GM12878 (cell line): ENCODE measurements at regions not wholly inside any gene's neighbourhood (a gene's known extent, or its start where the extent isn't known, plus 50 kb on each side); places are given as distances from the start of the nearest gene placed in this dataset.

Experiments
- CEBPB ChIP-seq, 2 experiments: fragments of 150-350 bp in 1 of 2; IDR thresholded peaks; 2 replicates each; pipeline ENCODE4 v1.6.1; 2012 to 2014; ENCODE audit warnings: low read depth in 2 of 2, low read length in 2 of 2, borderline replicate concordance in 1 of 2, inconsistent platforms in 1 of 2
- CTCF ChIP-seq, 3 experiments: IDR thresholded peaks in 2 of 3; conservative IDR thresholded peaks in 1 of 3; 2 replicates each; pipeline ENCODE4 v1.5.1; 2011; ENCODE audit warnings: low read depth in 3 of 3, low read length in 3 of 3, mild to moderate bottlenecking in 3 of 3, control low read depth in 2 of 3, moderate library complexity in 2 of 3, inconsistent platforms in 1 of 3, mixed read lengths in 1 of 3; ENCODE audit not compliant: control insufficient read depth in 2 of 3, insufficient read depth in 1 of 3; ENCODE audit errors: extremely low read depth in 1 of 3
- E2F8 ChIP-seq: fragments of 450-650 bp; IDR thresholded peaks from 2 replicates; pipeline ENCODE4 v1.6.1; 2018; ENCODE audit warnings: mild to moderate bottlenecking, low read depth, moderate library complexity; ENCODE audit not compliant: partially characterized antibody
- EZH2 ChIP-seq: IDR thresholded peaks from 2 replicates; pipeline ENCODE4 v1.6.1; 2012; ENCODE audit warnings: low read depth, mild to moderate bottlenecking, control low read depth, inconsistent platforms, low read length, borderline replicate concordance; ENCODE audit not compliant: control insufficient read depth
- JUNB ChIP-seq: IDR thresholded peaks from 2 replicates; pipeline ENCODE4 v1.6.1; 2016; ENCODE audit warnings: antibody characterized with exemption, mild to moderate bottlenecking
- LARP7 ChIP-seq: fragments of 450-650 bp; IDR thresholded peaks from 2 replicates; pipeline ENCODE4 v1.6.1; 2017; ENCODE audit warnings: mild to moderate bottlenecking
- MEF2A ChIP-seq: IDR thresholded peaks from 2 replicates; pipeline ENCODE4 v1.6.1; 2011; ENCODE audit warnings: low read depth, mild to moderate bottlenecking, low read length, moderate library complexity; ENCODE audit not compliant: insufficient read depth
- NR2C2 ChIP-seq: IDR thresholded peaks from 2 replicates; pipeline ENCODE4 v1.6.1; 2011; ENCODE audit warnings: borderline replicate concordance, low read depth; ENCODE audit not compliant: control insufficient read depth, insufficient read length
- NRF1 ChIP-seq: conservative IDR thresholded peaks from 2 replicates; pipeline ENCODE4 v1.6.1; 2011; ENCODE audit warnings: mild to moderate bottlenecking, low read depth, low read length, improper control_type of control experiment
- POLR2A ChIP-seq: IDR thresholded peaks from 2 replicates; pipeline ENCODE4 v1.6.1; 2011; ENCODE audit warnings: low read depth, mild to moderate bottlenecking, low read length
- POLR2AphosphoS5 ChIP-seq: IDR thresholded peaks from 2 replicates; pipeline ENCODE4 v1.6.1; 2011; ENCODE audit warnings: mild to moderate bottlenecking, low read length, inconsistent platforms
- RFX5 ChIP-seq: IDR thresholded peaks from 2 replicates; pipeline ENCODE4 v1.6.1; 2011; ENCODE audit warnings: low read depth, low read length, improper control_type of control experiment
- ZBTB4 ChIP-seq: fragments of 450-650 bp; formaldehyde crosslinking; IDR thresholded peaks from 2 replicates; pipeline ENCODE4 v1.4.0; 2022; ENCODE audit warnings: mild to moderate bottlenecking, moderate library complexity
- ZNF274 ChIP-seq: IDR thresholded peaks from one replicate; pipeline ENCODE4 v1.8.0; 2011; ENCODE audit not compliant: insufficient read length, insufficient read depth

GRCh38 chr2:220336771-220337170 is 709.3 kb downstream of the SLC4A3 start:
- no peak for TF ChIP-seq CEBPB (IDR thresholded peaks at IDR 0.05; ENCODE audit: borderline replicate concordance in 1 of 2, low read depth in 2 of 2, low read length in 2 of 2)
- no peak for TF ChIP-seq POLR2AphosphoS5
- TF ChIP-seq NRF1 = no peak
- TF ChIP-seq MEF2A = no peak
- no peak for TF ChIP-seq CTCF (IDR thresholded peaks at IDR 0.05 in 2 of 3, conservative IDR thresholded peaks at IDR 0.05 in 1 of 3; ENCODE audit: control insufficient read depth in 2 of 3, extremely low read depth in 1 of 3, insufficient read depth in 1 of 3, low read depth in 3 of 3, low read length in 3 of 3)
- TF ChIP-seq RFX5 = no peak
- TF ChIP-seq POLR2A = no peak
- no peak for TF ChIP-seq ZBTB4 (CRISPR knock-in tag)
- TF ChIP-seq NR2C2 = no peak
- TF ChIP-seq EZH2 = no peak
- TF ChIP-seq LARP7 = no peak
- no peak for TF ChIP-seq E2F8
- TF ChIP-seq ZNF274 = no peak
- TF ChIP-seq JUNB = no peak
